Lung (tissue), 11 donors: ENCODE measurements at regions not wholly inside any gene's neighbourhood (a gene's known extent, or its start where the extent isn't known, plus 50 kb on each side); places are given as distances from the start of the nearest gene placed in this dataset.

ENCODE experiments used
- ATAC-seq: fragments of 200-7000 bp; cut with Tn5 transposase; one replicate; pipeline ENCODE4 v1.9.1; 2020; ENCODE audit warnings: moderate number of reproducible peaks; ENCODE audit not compliant: insufficient read depth, low FRiP score
- DNase-seq, 3 donors: peaks; one replicate each; pipeline ENCODE4 v3.0.0-alpha.2; 2013 to 2017
- H3K27ac ChIP-seq, 2 donors: one replicate each; pipeline ENCODE4 v1.5.1; 2013; ENCODE audit warnings: mild to moderate bottlenecking in 2 of 2, moderate library complexity in 2 of 2, control low read depth in 1 of 2, inconsistent platforms in 1 of 2, low read depth in 1 of 2, low read length in 1 of 2
- H3K27me3 ChIP-seq, 3 donors: one replicate each; pipeline ENCODE4 v1.5.1; 2013; ENCODE audit warnings: low read length in 2 of 3; ENCODE audit not compliant: control insufficient read depth in 3 of 3, insufficient read depth in 3 of 3
- H3K36me3 ChIP-seq, 4 donors: one replicate each; pipeline ENCODE4 v1.5.1; 2013; ENCODE audit warnings: low read length in 4 of 4, mild to moderate bottlenecking in 1 of 4, moderate library complexity in 1 of 4; ENCODE audit not compliant: control insufficient read depth in 4 of 4, insufficient read depth in 4 of 4
- H3K4me1 ChIP-seq, 5 donors: one replicate each; pipeline ENCODE4 v1.5.1; 2013; ENCODE audit warnings: low read length in 5 of 5, mild to moderate bottlenecking in 2 of 5, moderate library complexity in 1 of 5; ENCODE audit not compliant: control insufficient read depth in 5 of 5, insufficient read depth in 5 of 5
- H3K4me3 ChIP-seq: one replicate; pipeline ENCODE4 v1.5.1; 2013; ENCODE audit warnings: mild to moderate bottlenecking, control low read depth, moderate library complexity
- H3K9ac ChIP-seq, 2 donors: one replicate each; pipeline ENCODE4 v1.5.1; 2013; ENCODE audit warnings: low read length in 2 of 2, control low read depth in 1 of 2; ENCODE audit not compliant: insufficient read depth in 1 of 2
- H3K9me3 ChIP-seq, 4 donors: one replicate each; pipeline ENCODE4 v1.5.1; 2013; ENCODE audit warnings: low read length in 3 of 4, mild to moderate bottlenecking in 1 of 4, moderate library complexity in 1 of 4; ENCODE audit not compliant: control insufficient read depth in 4 of 4, insufficient read depth in 3 of 4
- CTCF ChIP-seq: IDR thresholded peaks from 2 replicates; pipeline ENCODE4 v1.5.1; 2012; ENCODE audit warnings: mild to moderate bottlenecking; ENCODE audit errors: control extremely low read depth, extremely low read depth
- WGBS, 2 donors: extraction: QIAGEN DNeasy Blood & Tissue Kit; methylation state at CpG; one replicate each; pipeline ENCODE4 v1.1.7; 2013; 5-methylcytosine and 5-hydroxymethylcytosine counted together
- donor health status: control.
- donor health status: control.
- donor health status: Bipolar disorder and iron deficiency.
- donor health status: healthy.
- donor health status: DM: yes; HTN: yes; CAD: no.

DNA sequence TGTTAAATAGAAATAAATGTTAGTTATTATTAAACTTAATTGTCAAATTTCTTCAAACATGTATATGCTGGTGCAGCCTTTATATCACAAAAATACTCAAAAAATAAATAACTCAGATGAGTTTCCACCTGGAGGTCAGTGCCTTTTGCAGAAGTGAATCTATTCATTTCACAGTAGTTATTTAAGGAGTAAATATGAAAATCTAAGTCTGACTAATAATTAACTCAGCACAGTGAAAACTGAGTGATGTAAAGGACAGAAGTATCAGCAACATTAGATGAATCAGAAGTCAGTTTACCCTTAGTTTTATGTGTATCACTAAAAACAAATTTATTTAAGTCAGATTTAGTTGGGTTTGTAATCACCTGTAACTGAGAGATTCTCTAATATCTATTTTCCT lies 2135.4 kb downstream of the MRPL39 start:
- DNase-seq: no peak
- Histone ChIP-seq H3K4me1 (no peaks in the 10 kb centered on the region), H3K9me3 (no peaks in the 10 kb centered on the region), H3K9ac (no peak overlapping the region), H3K27ac (no peak overlapping the region), H3K4me3 (no peak overlapping the region), H3K36me3 (no peaks in the 10 kb centered on the region), H3K27me3 (no peaks in the 10 kb centered on the region)
- ATAC-seq: no peak
- TF ChIP-seq CTCF: no peak

GRCh38 chr21:23463365-23463764 lies 2143.9 kb downstream of the MRPL39 start:
- H3K4me1 ChIP-seq: no peaks in the 10 kb centered on the region
- no peak for DNase-seq
- no peak for TF ChIP-seq CTCF
- H3K27me3 ChIP-seq: no peaks in the 10 kb centered on the region
- no peak overlapping the region for H3K27ac ChIP-seq
- H3K4me3 ChIP-seq: no peak overlapping the region
- H3K9me3 ChIP-seq: no peaks in the 10 kb centered on the region
- no peaks in the 10 kb centered on the region for H3K36me3 ChIP-seq
- no peak overlapping the region for H3K9ac ChIP-seq
- 23 to 47% methylated on average over 1 of the region's 1 CpG for WGBS, 2 donors
- no peak for ATAC-seq

DNA sequence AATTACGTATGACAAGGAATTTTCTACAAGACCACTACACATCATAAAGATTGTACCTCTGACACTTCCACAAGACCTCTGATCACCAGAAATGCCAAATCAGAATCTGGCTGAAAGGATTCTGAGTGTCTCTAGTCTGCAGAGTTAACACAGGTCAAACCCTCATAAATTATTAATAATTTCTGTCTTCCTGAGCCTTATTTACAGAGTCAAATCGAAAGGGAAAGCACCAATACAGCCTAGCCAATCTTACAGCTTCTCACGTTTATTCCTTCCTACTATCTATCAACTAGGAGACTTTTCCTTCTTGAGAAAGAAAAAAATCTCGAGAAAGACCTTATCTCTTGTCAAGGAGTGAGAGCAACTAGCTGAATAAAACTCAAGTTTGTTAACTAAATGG lies 2151.6 kb downstream of the MRPL39 start:
- Histone ChIP-seq H3K4me1 (no peaks in the 10 kb centered on the region), H3K27me3 (no peaks in the 10 kb centered on the region), H3K36me3 (no peaks in the 10 kb centered on the region), H3K9ac (no peak overlapping the region), H3K4me3 (no peak overlapping the region), H3K9me3 (no peaks in the 10 kb centered on the region), H3K27ac (no peak overlapping the region)
- WGBS, 2 donors: 58 to 67% methylated on average over 4 of the region's 4 CpGs
- ATAC-seq: no peak
- TF ChIP-seq CTCF: no peak
- no peak for DNase-seq

DNA sequence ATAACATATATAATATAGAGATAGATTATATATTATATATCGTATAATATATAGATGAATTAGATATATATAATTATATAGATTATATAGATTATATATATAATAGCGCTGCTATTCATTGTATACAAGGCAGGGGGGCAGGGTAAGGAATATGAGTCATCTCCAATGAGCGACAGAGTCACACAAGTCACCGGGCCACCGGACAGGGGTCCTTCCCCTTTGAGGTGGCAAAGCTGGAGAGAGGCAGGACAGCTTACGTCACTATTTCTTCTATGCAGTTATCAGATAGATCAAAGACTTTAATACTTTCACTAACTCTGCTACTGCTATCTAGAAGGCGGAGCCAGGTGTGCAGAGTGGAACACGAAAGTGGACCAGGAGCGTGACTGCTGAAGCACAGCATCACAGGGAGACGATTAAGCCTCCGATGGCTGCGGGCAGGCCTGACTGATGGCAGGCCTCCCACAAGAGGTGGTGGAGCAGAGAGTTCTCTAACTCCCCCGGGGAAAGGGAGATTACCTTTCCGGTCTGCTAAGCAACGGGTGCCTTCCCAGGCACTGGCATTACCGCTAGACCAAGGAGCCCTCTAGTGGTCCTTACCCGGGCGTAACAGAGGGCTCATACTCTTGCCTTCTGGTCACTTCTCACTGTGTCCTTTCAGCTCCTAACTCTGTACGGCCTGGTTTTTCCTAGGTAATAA lies 2154.7 kb downstream of the MRPL39 start:
- DNase-seq: peak; percentile 3 to 17 (median 7)
- TF ChIP-seq CTCF: no peak

More for the DNA sequence above, 2154.7 kb downstream of the MRPL39 start:
- Histone ChIP-seq H3K9me3 (no peaks in the 10 kb centered on the region), H3K4me3 (no peak overlapping the region), H3K27ac (no peak overlapping the region), H3K4me1 (no peaks in the 10 kb centered on the region), H3K9ac (no peak overlapping the region), H3K36me3 (no peaks in the 10 kb centered on the region), H3K27me3 (no peaks in the 10 kb centered on the region)
- WGBS, 2 donors: 37 to 45% methylated on average over 19 of the region's 19 CpGs
- ATAC-seq: no peak
